CD4-positive, alpha-beta T cell (primary cell): ENCODE measurements at regions not wholly inside any gene's neighbourhood (a gene's known extent, or its start where the extent isn't known, plus 50 kb on each side); places are given as distances from the start of the nearest gene placed in this dataset.

Source experiments
- ATAC-seq: fragments of 200-7000 bp; cut with Tn5 transposase; one replicate; pipeline ENCODE4 v1.10.0; 2022; ENCODE audit warnings: mild to moderate bottlenecking; ENCODE audit not compliant: poor library complexity
- CTCF ChIA-PET: fragments of 350-600 bp; sonication (Branson Sonifier 250); formaldehyde crosslinking; loops from one replicate; lab custom pipeline; 2021; ENCODE audit warnings: antibody characterized with exemption, inconsistent platforms; lab: Charles Lee
- POLR2A ChIA-PET: fragments of 350-600 bp; sonication (Branson Sonifier 250); formaldehyde crosslinking; loops from one replicate; lab custom pipeline; 2021; ENCODE audit warnings: antibody characterized with exemption, inconsistent platforms; lab: Charles Lee
- DNase-seq, 14 experiments: peaks; one replicate each; pipeline ENCODE4 v3.0.0-alpha.2; 2013 to 2020; ENCODE audit warnings: mixed read lengths in 2 of 14
- H3K27ac ChIP-seq, 2 donors: one replicate each; pipeline versions ENCODE4 v1.5.1 to v1.7.0; 2013; ENCODE audit warnings: low read length in 2 of 2, low read depth in 1 of 2, mild to moderate bottlenecking in 1 of 2
- H3K27me3 ChIP-seq, 2 experiments: 1 replicate in 1 of 2; 2 replicates in 1 of 2; pipeline versions ENCODE4 v1.6.1 to v1.7.0; 2013; ENCODE audit warnings: low read length in 2 of 2, control low read depth in 1 of 2, mild to moderate bottlenecking in 1 of 2, moderate library complexity in 1 of 2; ENCODE audit not compliant: insufficient read depth in 2 of 2, control insufficient read depth in 1 of 2
- H3K36me3 ChIP-seq: one replicate; pipeline ENCODE4 v1.6.1; 2013; ENCODE audit warnings: low read length, control low read depth; ENCODE audit not compliant: insufficient read depth
- H3K4me1 ChIP-seq: one replicate; pipeline ENCODE4 v1.6.1; 2013; ENCODE audit warnings: low read length, control low read depth; ENCODE audit not compliant: insufficient read depth
- H3K4me3 ChIP-seq: one replicate; pipeline ENCODE4 v1.5.1; 2013; ENCODE audit warnings: mild to moderate bottlenecking, low read length, moderate library complexity
- H3K9me3 ChIP-seq, 2 experiments: 1 replicate in 1 of 2; 2 replicates in 1 of 2; pipeline versions ENCODE4 v1.6.1 to v1.7.0; 2013; ENCODE audit warnings: low read length in 2 of 2, mild to moderate bottlenecking in 2 of 2, control low read depth in 1 of 2, moderate library complexity in 1 of 2; ENCODE audit not compliant: control insufficient read depth in 1 of 2, insufficient read depth in 1 of 2
- H3K27ac Mint-ChIP-seq: one replicate; pipeline ENCODE4 v1.8.0; 2020; ENCODE audit warnings: mixed read lengths
- H3K27me3 Mint-ChIP-seq: one replicate; pipeline ENCODE4 v1.8.0; 2021; ENCODE audit warnings: mixed read lengths
- H3K36me3 Mint-ChIP-seq: one replicate; pipeline ENCODE4 v1.8.0; 2021; ENCODE audit warnings: low read depth, mixed read lengths
- H3K4me1 Mint-ChIP-seq: one replicate; pipeline ENCODE4 v1.8.0; 2021; ENCODE audit warnings: low read depth, mixed read lengths
- H3K4me3 Mint-ChIP-seq: one replicate; pipeline ENCODE4 v1.8.0; 2020; ENCODE audit warnings: mild to moderate bottlenecking, mixed read lengths
- H3K9me3 Mint-ChIP-seq: one replicate; pipeline ENCODE4 v1.8.0; 2020; ENCODE audit warnings: mixed read lengths
- CTCF ChIP-seq: fragments of 200-600 bp; IDR thresholded peaks from one replicate; pipeline ENCODE4 v1.8.0; 2022; ENCODE audit warnings: antibody characterized with exemption, mild to moderate bottlenecking
- intact Hi-C, 2 experiments: fragments of 100-400 bp; cut with DNase I in 1 of 2; cut with micrococcal nuclease in 1 of 2; formaldehyde crosslinking; loops; one replicate each; pipeline versions ENCODE4 v1.15.1 to v1.9.0; 2023 to 2025; cut with DNase I, micrococcal nuclease

GRCh38 chr2:45131587-45131986 is 122.3 kb upstream of the SIX2 start:
- CTCF ChIA-PET, result no interaction called here

GRCh38 chr2:45130736-45131135 is 121.5 kb upstream of the SIX2 start:
- POLR2A ChIA-PET, result no interaction called here
- Mint-ChIP-seq H3K27me3 (no peaks in the 10 kb centered on the region), H3K27ac (no peak overlapping the region), H3K4me3 (no peak overlapping the region), H3K9me3 (no peaks in the 10 kb centered on the region), H3K4me1 (no peaks in the 10 kb centered on the region), H3K36me3 (no peaks in the 10 kb centered on the region)
- no peaks in the 10 kb centered on the region for H3K4me1 ChIP-seq
- TF ChIP-seq CTCF, result no peak
- H3K36me3 ChIP-seq, result no peaks in the 10 kb centered on the region
- CTCF ChIA-PET, result no interaction called here
- intact Hi-C loops, result no loop called here
- no peaks in the 10 kb centered on the region for H3K9me3 ChIP-seq
- peak in 2 of 14 experiments; percentile 17 to 25 for DNase-seq
- H3K4me3 ChIP-seq, result no peak overlapping the region
- peaks cover 4 to 5% of the 10 kb centered on the region in 2 experiments for H3K27me3 ChIP-seq
- H3K27ac ChIP-seq, result no peak overlapping the region
- no peak for ATAC-seq

More at GRCh38 chr2:45131587-45131986, 122.3 kb upstream of the SIX2 start:
- H3K4me1 ChIP-seq, result no peaks in the 10 kb centered on the region
- intact Hi-C loops, result no loop called here
- H3K27ac ChIP-seq, result no peak overlapping the region
- no peaks in the 10 kb centered on the region for H3K9me3 ChIP-seq
- Mint-ChIP-seq H3K9me3 (no peaks in the 10 kb centered on the region), H3K27me3 (no peaks in the 10 kb centered on the region), H3K4me1 (no peaks in the 10 kb centered on the region), H3K36me3 (no peaks in the 10 kb centered on the region), H3K27ac (no peak overlapping the region), H3K4me3 (no peak overlapping the region)
- H3K36me3 ChIP-seq, result no peaks in the 10 kb centered on the region
- H3K27me3 ChIP-seq, result peaks cover 4 to 8% of the 10 kb centered on the region in 2 experiments
- DNase-seq (no peak), ATAC-seq (no peak)
- TF ChIP-seq CTCF, result no peak
- POLR2A ChIA-PET, result no interaction called here
- no peak overlapping the region for H3K4me3 ChIP-seq

- H3K36me3 Mint-ChIP-seq, result no peaks in the 10 kb centered on the region
- Histone ChIP-seq H3K27ac (no peak overlapping the region), H3K9me3 (no peaks in the 10 kb centered on the region), H3K4me3 (no peak overlapping the region), H3K36me3 (no peaks in the 10 kb centered on the region), H3K4me1 (no peaks in the 10 kb centered on the region), H3K27me3 (peaks cover 0 to 4% of the 10 kb centered on the region in 2 experiments)
- ChIA-PET CTCF (no interaction called here), POLR2A (no interaction called here)
- H3K9me3 Mint-ChIP-seq, result no peaks in the 10 kb centered on the region
- ATAC-seq, result no peak
- no peaks in the 10 kb centered on the region for H3K4me1 Mint-ChIP-seq
- H3K27me3 Mint-ChIP-seq, result no peaks in the 10 kb centered on the region
- H3K27ac Mint-ChIP-seq, result no peak overlapping the region
- no peak for DNase-seq
- no peak overlapping the region for H3K4me3 Mint-ChIP-seq
- intact Hi-C loops, result no loop called here
- TF ChIP-seq CTCF, result no peak
Measured at GRCh38 chr2:45128580-45128997, 119.3 kb upstream of the SIX2 start.
